GM23338 (cell line): ENCODE measurements at regions not wholly inside any gene's neighbourhood (a gene's known extent, or its start where the extent isn't known, plus 50 kb on each side); places are given as distances from the start of the nearest gene placed in this dataset.

Experiments
- ATAC-seq: fragments of 200-7000 bp; cut with Tn5 transposase; 3 replicates; pipeline ENCODE4 v1.9.1; 2020
- DNase-seq: peaks from one replicate; pipeline ENCODE4 v3.0.0-alpha.2; 2015; ENCODE audit warnings: low spot score
- H2AFZ ChIP-seq: fragments of 200-600 bp; sonication (generic); 2 replicates; pipeline ENCODE4 v1.8.0; 2016; ENCODE audit warnings: antibody characterized with exemption, mild to moderate bottlenecking, moderate library complexity
- H3F3A ChIP-seq: fragments of 200-600 bp; sonication (generic); replicated peaks from 2 replicates; pipeline ENCODE4 v1.8.0; 2017; ENCODE audit warnings: antibody characterized with exemption, mixed run types, low read depth
- H3K27ac ChIP-seq: fragments of 200-600 bp; sonication (generic); 2 replicates; pipeline ENCODE4 v1.6.1; 2016; ENCODE audit warnings: low read depth
- H3K27me3 ChIP-seq: fragments of 200-600 bp; sonication (generic); 2 replicates; pipeline ENCODE4 v1.8.0; 2016; ENCODE audit warnings: mild to moderate bottlenecking, mixed run types, moderate library complexity; ENCODE audit not compliant: insufficient read depth
- H3K36me3 ChIP-seq: fragments of 200-600 bp; sonication (generic); 2 replicates; pipeline ENCODE4 v1.8.0; 2016; ENCODE audit warnings: mild to moderate bottlenecking; ENCODE audit not compliant: insufficient read depth
- H3K4me1 ChIP-seq: fragments of 200-600 bp; sonication (generic); 2 replicates; pipeline ENCODE4 v1.8.0; 2016; ENCODE audit warnings: mild to moderate bottlenecking, moderate library complexity; ENCODE audit not compliant: insufficient read depth
- H3K4me2 ChIP-seq: fragments of 200-600 bp; sonication (generic); 2 replicates; pipeline ENCODE4 v1.7.1; 2017; ENCODE audit warnings: mixed run types
- H3K4me3 ChIP-seq: fragments of 200-600 bp; sonication (generic); 2 replicates; pipeline ENCODE4 v1.6.1; 2016; ENCODE audit warnings: mixed run types
- H3K79me2 ChIP-seq: fragments of 200-600 bp; sonication (generic); replicated peaks from 2 replicates; pipeline ENCODE4 v1.8.0; 2017; ENCODE audit warnings: mild to moderate bottlenecking; ENCODE audit not compliant: insufficient read depth
- H3K9me2 ChIP-seq: fragments of 200-600 bp; sonication (generic); 2 replicates; pipeline ENCODE4 v1.8.0; 2017; ENCODE audit not compliant: insufficient read depth
- H4K20me1 ChIP-seq: fragments of 200-600 bp; sonication (generic); replicated peaks from 2 replicates; pipeline ENCODE4 v1.8.0; 2017; ENCODE audit warnings: mild to moderate bottlenecking; ENCODE audit not compliant: insufficient read depth
- H3K27ac Mint-ChIP-seq: 2 replicates; pipeline ENCODE4 v1.8.0; 2020; ENCODE audit warnings: inconsistent platforms, mild to moderate bottlenecking, moderate library complexity, mixed read lengths
- H3K27me3 Mint-ChIP-seq: 3 replicates; pipeline ENCODE4 v1.8.0; 2022; ENCODE audit warnings: low read depth, mild to moderate bottlenecking, moderate library complexity, mixed read lengths, inconsistent platforms; ENCODE audit not compliant: insufficient read depth, poor library complexity
- H3K36me3 Mint-ChIP-seq: 3 replicates; pipeline ENCODE4 v1.8.0; 2021; ENCODE audit warnings: low read depth, mild to moderate bottlenecking, inconsistent platforms, moderate library complexity, mixed read lengths
- H3K4me1 Mint-ChIP-seq: 3 replicates; pipeline ENCODE4 v1.8.0; 2020; ENCODE audit warnings: mild to moderate bottlenecking, inconsistent platforms, mixed read lengths
- H3K4me3 Mint-ChIP-seq: 3 replicates; pipeline ENCODE4 v1.8.0; 2021; ENCODE audit warnings: moderate library complexity, mild to moderate bottlenecking, inconsistent platforms, mixed read lengths
- H3K9me3 Mint-ChIP-seq: 3 replicates; pipeline ENCODE4 v1.8.0; 2020; ENCODE audit warnings: moderate library complexity, mild to moderate bottlenecking, inconsistent platforms, mixed read lengths
- CREB1 ChIP-seq: fragments of 250-450 bp; sonication (Bioruptor Pico); IDR thresholded peaks from 2 replicates; pipeline ENCODE4 v1.5.0; 2020; ENCODE audit warnings: low read depth, mild to moderate bottlenecking, moderate library complexity
- EZH2 ChIP-seq: fragments of 200-600 bp; sonication (generic); IDR thresholded peaks from one replicate; pipeline ENCODE4 v1.8.0; 2017; ENCODE audit warnings: antibody characterized with exemption, mild to moderate bottlenecking, low read depth; ENCODE audit not compliant: unreplicated experiment
- EZH2phosphoT487 ChIP-seq: fragments of 200-600 bp; sonication (generic); IDR thresholded peaks from one replicate; pipeline ENCODE4 v1.8.1; 2018; ENCODE audit warnings: antibody characterized with exemption; ENCODE audit not compliant: unreplicated experiment
- JUNB ChIP-seq: IDR thresholded peaks from one replicate; pipeline ENCODE4 v1.6.1; 2016; ENCODE audit warnings: antibody characterized with exemption; ENCODE audit not compliant: unreplicated experiment
- NANOG ChIP-seq: IDR thresholded peaks from 2 replicates; pipeline ENCODE4 v1.6.1; 2016; ENCODE audit warnings: antibody characterized with exemption, borderline replicate concordance
- POLR2AphosphoS5 ChIP-seq: IDR thresholded peaks from 2 replicates; pipeline ENCODE4 v1.6.1; 2016; ENCODE audit warnings: antibody characterized with exemption, low read depth
- STAT1 ChIP-seq: IDR thresholded peaks from one replicate; pipeline ENCODE4 v1.6.1; 2016; ENCODE audit warnings: antibody characterized with exemption; ENCODE audit not compliant: unreplicated experiment
- ZNF114 ChIP-seq: fragments of 250-450 bp; sonication (Bioruptor Pico); IDR thresholded peaks from 2 replicates; pipeline ENCODE4 v1.5.0; 2020; ENCODE audit warnings: mild to moderate bottlenecking, moderate library complexity
- ZNF331 ChIP-seq: fragments of 250-450 bp; sonication (Bioruptor Pico); IDR thresholded peaks from 2 replicates; pipeline ENCODE4 v1.5.0; 2020; ENCODE audit warnings: low read depth, mild to moderate bottlenecking, moderate library complexity
- TF ChIP-seq, protein P1 (sequence below), 2 experiments: fragments of 200-600 bp in 1 of 2; sonication (generic) in 1 of 2; conservative IDR thresholded peaks; 2 replicates each; pipeline versions ENCODE4 v1.5.1 to v1.6.1; 2016 to 2017; ENCODE audit warnings: antibody characterized with exemption in 2 of 2, low read depth in 2 of 2, mild to moderate bottlenecking in 2 of 2, moderate library complexity in 1 of 2
- TF ChIP-seq, protein P2 (sequence below): IDR thresholded peaks from one replicate; pipeline ENCODE4 v1.6.1; 2018; ENCODE audit warnings: antibody characterized with exemption; ENCODE audit not compliant: unreplicated experiment
- TF ChIP-seq, protein P3 (sequence below): fragments of 250-450 bp; sonication (Bioruptor Pico); IDR thresholded peaks from 2 replicates; pipeline ENCODE4 v1.5.0; 2020; ENCODE audit warnings: mild to moderate bottlenecking, moderate library complexity
- TF ChIP-seq, protein P4 (sequence below): IDR thresholded peaks from 2 replicates; pipeline ENCODE4 v1.6.1; 2016; ENCODE audit warnings: antibody characterized with exemption

DNA sequence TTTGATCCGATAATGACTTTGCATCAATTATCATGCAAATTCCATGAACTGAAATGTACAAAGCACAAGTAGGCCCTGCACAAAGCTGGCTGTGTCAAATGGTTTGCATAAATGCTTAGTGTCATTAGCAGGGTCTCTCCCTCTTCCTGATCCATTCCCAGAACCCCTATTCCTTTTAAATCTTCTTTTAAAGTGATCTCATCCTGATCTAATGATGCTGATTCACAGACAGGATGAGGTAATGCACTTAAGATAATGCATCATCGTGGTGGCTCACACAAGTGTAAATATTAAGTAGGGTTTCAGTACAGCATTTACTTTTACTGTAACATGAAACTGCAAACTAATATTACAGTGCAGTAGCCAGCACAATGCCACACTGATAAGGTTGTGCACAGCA lies 304.8 kb upstream of the SOX11 start (continued):
- TF ChIP-seq, protein P1, sequence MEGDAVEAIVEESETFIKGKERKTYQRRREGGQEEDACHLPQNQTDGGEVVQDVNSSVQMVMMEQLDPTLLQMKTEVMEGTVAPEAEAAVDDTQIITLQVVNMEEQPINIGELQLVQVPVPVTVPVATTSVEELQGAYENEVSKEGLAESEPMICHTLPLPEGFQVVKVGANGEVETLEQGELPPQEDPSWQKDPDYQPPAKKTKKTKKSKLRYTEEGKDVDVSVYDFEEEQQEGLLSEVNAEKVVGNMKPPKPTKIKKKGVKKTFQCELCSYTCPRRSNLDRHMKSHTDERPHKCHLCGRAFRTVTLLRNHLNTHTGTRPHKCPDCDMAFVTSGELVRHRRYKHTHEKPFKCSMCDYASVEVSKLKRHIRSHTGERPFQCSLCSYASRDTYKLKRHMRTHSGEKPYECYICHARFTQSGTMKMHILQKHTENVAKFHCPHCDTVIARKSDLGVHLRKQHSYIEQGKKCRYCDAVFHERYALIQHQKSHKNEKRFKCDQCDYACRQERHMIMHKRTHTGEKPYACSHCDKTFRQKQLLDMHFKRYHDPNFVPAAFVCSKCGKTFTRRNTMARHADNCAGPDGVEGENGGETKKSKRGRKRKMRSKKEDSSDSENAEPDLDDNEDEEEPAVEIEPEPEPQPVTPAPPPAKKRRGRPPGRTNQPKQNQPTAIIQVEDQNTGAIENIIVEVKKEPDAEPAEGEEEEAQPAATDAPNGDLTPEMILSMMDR (conservative IDR thresholded peaks at IDR 0.05; ENCODE audit: low read depth in 2 of 2) = no peak
- TF ChIP-seq EZH2phosphoT487 (no peak), STAT1 (no peak)

DNA sequence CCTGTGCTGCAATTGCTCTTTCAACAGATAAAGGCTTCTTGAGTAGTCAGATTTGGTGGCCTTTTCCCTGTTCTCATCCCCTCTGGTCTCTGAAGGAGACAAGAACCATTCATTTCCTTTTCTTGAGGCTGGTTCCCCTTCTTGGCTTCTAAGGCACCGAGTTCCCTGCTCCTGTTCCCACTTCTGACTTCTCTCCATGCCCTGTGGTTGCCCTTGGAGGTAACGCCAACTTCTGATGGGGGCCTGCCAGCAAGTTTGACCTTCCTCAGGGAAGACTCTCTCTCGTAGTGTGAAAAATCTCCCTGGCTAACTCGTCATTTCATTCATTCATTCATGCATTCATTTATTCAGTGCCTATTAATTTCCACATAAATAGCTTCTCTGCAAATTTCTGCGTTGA lies 302.4 kb upstream of the SOX11 start:
- no peak overlapping the region for H2AFZ ChIP-seq
- no peaks in the 10 kb centered on the region for H3K4me1 ChIP-seq
- H3F3A ChIP-seq = no peaks in the 10 kb centered on the region
- no peak overlapping the region for H3K27ac ChIP-seq
- no peaks in the 10 kb centered on the region for H3K4me1 Mint-ChIP-seq
- H3K27ac Mint-ChIP-seq = no peak overlapping the region
- no peaks in the 10 kb centered on the region for H3K79me2 ChIP-seq
- no peaks in the 10 kb centered on the region for H3K9me2 ChIP-seq
- H3K36me3 ChIP-seq = no peaks in the 10 kb centered on the region
- no peak overlapping the region for H3K4me3 ChIP-seq
- ATAC-seq (no peak), DNase-seq (no peak)
- no peak overlapping the region for H3K4me3 Mint-ChIP-seq
- H3K9me3 Mint-ChIP-seq = peaks cover 77% of the 10 kb centered on the region
- no peak overlapping the region for H3K4me2 ChIP-seq
- no peaks in the 10 kb centered on the region for H3K27me3 ChIP-seq
- H3K36me3 Mint-ChIP-seq = peaks cover 4% of the 10 kb centered on the region; the same call in 2 of the 3 replicates
- H4K20me1 ChIP-seq = no peaks in the 10 kb centered on the region
- H3K27me3 Mint-ChIP-seq = peaks cover 3% of the 10 kb centered on the region
- no peak for TF ChIP-seq NANOG
- TF ChIP-seq, protein P2, sequence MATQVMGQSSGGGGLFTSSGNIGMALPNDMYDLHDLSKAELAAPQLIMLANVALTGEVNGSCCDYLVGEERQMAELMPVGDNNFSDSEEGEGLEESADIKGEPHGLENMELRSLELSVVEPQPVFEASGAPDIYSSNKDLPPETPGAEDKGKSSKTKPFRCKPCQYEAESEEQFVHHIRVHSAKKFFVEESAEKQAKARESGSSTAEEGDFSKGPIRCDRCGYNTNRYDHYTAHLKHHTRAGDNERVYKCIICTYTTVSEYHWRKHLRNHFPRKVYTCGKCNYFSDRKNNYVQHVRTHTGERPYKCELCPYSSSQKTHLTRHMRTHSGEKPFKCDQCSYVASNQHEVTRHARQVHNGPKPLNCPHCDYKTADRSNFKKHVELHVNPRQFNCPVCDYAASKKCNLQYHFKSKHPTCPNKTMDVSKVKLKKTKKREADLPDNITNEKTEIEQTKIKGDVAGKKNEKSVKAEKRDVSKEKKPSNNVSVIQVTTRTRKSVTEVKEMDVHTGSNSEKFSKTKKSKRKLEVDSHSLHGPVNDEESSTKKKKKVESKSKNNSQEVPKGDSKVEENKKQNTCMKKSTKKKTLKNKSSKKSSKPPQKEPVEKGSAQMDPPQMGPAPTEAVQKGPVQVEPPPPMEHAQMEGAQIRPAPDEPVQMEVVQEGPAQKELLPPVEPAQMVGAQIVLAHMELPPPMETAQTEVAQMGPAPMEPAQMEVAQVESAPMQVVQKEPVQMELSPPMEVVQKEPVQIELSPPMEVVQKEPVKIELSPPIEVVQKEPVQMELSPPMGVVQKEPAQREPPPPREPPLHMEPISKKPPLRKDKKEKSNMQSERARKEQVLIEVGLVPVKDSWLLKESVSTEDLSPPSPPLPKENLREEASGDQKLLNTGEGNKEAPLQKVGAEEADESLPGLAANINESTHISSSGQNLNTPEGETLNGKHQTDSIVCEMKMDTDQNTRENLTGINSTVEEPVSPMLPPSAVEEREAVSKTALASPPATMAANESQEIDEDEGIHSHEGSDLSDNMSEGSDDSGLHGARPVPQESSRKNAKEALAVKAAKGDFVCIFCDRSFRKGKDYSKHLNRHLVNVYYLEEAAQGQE = no peak
- TF ChIP-seq JUNB = no peak
- TF ChIP-seq ZNF114 (CRISPR knock-in tag) = no peak
- no peak for TF ChIP-seq CREB1 (CRISPR knock-in tag)
- TF ChIP-seq, protein P3, sequence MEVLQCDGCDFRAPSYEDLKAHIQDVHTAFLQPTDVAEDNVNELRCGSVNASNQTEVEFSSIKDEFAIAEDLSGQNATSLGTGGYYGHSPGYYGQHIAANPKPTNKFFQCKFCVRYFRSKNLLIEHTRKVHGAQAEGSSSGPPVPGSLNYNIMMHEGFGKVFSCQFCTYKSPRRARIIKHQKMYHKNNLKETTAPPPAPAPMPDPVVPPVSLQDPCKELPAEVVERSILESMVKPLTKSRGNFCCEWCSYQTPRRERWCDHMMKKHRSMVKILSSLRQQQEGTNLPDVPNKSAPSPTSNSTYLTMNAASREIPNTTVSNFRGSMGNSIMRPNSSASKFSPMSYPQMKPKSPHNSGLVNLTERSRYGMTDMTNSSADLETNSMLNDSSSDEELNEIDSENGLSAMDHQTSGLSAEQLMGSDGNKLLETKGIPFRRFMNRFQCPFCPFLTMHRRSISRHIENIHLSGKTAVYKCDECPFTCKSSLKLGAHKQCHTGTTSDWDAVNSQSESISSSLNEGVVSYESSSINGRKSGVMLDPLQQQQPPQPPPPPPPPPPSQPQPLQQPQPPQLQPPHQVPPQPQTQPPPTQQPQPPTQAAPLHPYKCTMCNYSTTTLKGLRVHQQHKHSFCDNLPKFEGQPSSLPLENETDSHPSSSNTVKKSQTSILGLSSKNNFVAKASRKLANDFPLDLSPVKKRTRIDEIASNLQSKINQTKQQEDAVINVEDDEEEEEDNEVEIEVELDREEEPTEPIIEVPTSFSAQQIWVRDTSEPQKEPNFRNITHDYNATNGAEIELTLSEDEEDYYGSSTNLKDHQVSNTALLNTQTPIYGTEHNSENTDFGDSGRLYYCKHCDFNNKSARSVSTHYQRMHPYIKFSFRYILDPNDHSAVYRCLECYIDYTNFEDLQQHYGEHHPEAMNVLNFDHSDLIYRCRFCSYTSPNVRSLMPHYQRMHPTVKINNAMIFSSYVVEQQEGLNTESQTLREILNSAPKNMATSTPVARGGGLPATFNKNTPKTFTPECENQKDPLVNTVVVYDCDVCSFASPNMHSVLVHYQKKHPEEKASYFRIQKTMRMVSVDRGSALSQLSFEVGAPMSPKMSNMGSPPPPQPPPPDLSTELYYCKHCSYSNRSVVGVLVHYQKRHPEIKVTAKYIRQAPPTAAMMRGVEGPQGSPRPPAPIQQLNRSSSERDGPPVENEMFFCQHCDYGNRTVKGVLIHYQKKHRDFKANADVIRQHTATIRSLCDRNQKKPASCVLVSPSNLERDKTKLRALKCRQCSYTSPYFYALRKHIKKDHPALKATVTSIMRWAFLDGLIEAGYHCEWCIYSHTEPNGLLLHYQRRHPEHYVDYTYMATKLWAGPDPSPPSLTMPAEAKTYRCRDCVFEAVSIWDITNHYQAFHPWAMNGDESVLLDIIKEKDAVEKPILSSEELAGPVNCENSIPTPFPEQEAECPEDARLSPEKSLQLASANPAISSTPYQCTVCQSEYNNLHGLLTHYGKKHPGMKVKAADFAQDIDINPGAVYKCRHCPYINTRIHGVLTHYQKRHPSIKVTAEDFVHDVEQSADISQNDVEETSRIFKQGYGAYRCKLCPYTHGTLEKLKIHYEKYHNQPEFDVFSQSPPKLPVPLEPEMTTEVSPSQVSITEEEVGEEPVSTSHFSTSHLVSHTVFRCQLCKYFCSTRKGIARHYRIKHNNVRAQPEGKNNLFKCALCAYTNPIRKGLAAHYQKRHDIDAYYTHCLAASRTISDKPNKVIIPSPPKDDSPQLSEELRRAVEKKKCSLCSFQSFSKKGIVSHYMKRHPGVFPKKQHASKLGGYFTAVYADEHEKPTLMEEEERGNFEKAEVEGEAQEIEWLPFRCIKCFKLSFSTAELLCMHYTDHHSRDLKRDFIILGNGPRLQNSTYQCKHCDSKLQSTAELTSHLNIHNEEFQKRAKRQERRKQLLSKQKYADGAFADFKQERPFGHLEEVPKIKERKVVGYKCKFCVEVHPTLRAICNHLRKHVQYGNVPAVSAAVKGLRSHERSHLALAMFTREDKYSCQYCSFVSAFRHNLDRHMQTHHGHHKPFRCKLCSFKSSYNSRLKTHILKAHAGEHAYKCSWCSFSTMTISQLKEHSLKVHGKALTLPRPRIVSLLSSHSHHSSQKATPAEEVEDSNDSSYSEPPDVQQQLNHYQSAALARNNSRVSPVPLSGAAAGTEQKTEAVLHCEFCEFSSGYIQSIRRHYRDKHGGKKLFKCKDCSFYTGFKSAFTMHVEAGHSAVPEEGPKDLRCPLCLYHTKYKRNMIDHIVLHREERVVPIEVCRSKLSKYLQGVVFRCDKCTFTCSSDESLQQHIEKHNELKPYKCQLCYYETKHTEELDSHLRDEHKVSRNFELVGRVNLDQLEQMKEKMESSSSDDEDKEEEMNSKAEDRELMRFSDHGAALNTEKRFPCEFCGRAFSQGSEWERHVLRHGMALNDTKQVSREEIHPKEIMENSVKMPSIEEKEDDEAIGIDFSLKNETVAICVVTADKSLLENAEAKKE (CRISPR knock-in tag) = no peak
- TF ChIP-seq EZH2phosphoT487 = no peak
- TF ChIP-seq POLR2AphosphoS5 = no peak
- TF ChIP-seq, protein P4, sequence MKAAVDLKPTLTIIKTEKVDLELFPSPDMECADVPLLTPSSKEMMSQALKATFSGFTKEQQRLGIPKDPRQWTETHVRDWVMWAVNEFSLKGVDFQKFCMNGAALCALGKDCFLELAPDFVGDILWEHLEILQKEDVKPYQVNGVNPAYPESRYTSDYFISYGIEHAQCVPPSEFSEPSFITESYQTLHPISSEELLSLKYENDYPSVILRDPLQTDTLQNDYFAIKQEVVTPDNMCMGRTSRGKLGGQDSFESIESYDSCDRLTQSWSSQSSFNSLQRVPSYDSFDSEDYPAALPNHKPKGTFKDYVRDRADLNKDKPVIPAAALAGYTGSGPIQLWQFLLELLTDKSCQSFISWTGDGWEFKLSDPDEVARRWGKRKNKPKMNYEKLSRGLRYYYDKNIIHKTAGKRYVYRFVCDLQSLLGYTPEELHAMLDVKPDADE = no peak
- TF ChIP-seq ZNF331 (CRISPR knock-in tag) = no peak
- TF ChIP-seq EZH2 = no peak
- TF ChIP-seq STAT1 = no peak
